ENCODE measurements at regions not wholly inside any gene's neighbourhood (a gene's known extent, or its start where the extent isn't known, plus 50 kb on each side); places are given as distances from the start of the nearest gene placed in this dataset.
"Not testable (repeated sequence)": the region's sequence is repeated elsewhere in the genome, so short reads cannot be mapped to it uniquely, and the experiment has no call there.

DNA sequence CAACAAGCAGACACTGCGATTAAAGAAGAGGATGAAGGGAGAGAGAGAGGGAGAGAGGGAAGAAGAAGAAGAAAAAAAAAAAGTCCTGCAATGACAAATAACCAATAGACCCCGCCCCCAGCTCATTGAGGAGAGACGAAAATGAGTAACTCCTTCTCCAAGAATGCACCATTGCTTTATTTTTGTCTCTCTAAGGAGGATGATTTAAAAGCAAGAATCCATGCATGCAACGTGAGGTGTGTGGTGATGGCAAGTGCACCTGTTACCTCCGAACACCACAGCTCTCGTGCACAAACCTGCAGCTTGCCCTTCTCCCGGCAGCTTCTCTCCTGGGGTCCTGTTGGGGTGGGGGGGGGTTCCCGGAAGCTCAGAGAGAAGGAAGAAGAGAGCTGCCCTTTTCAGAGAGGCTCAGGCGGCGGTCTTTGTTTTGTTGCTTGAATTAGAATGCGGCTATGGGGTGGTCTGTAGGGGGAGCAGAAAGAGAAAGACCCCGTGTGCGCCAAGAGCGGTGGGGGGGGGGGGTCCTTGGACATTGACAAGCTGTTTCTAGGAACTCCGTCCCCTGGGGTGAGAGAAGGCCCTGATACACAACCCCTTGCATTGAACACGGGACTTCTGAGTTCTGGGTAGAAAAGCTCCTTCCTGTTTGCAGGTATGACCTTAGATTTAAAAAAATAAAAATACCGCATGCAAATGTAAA, 100.7 kb downstream of the CRLF2 start:
- Histone ChIP-seq H3K4me1 (ENCODE audit: insufficient read depth, low read length) (peaks cover 29% of the 10 kb centered on the region), H2AFZ (ENCODE audit: low read depth, low read length) (peak overlapping the region; percentile 56), H3K9me3 (ENCODE audit: low read length) (no peaks in the 10 kb centered on the region), H3K27me3 (ENCODE audit: insufficient read depth, low read length) (no peaks in the 10 kb centered on the region), H3K4me3 (ENCODE audit: low read length) (peak overlapping the region; percentile 38), H3K36me3 (ENCODE audit: insufficient read depth, low read length) (no peaks in the 10 kb centered on the region)

DNA sequence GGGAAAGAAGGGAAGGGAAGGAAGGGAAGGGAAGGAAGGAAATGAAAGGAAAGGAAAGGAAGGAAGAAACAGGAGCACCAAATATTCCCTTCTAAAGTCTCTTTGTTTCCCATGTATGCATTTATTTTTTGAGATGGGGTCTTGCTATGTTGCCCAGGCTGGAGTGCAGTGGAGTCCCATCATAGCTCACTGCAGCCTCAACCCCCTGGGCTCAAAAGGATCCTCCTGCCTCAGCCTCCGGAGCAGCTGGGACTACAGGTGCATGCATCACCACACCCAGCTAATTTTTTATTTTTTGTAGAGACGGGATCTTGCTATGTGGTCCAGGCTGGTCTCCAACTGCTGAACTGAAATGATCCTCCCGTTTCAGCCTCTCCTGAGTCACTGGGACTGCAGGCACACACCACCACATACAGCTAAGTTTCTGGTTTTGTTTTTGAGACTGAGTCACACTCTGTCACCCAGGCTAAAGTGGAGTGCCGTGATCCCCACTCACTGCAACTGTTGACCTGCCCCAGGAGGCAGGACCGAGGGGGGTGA, 102.8 kb downstream of the CRLF2 start:
- Histone ChIP-seq H3K9me3 (ENCODE audit: low read length) (no peaks in the 10 kb centered on the region), H3K27me3 (ENCODE audit: insufficient read depth, low read length) (no peaks in the 10 kb centered on the region), H3K36me3 (ENCODE audit: insufficient read depth, low read length) (no peaks in the 10 kb centered on the region), H3K4me3 (ENCODE audit: low read length) (no peak overlapping the region), H3K4me1 (ENCODE audit: insufficient read depth, low read length) (peaks cover 29% of the 10 kb centered on the region), H2AFZ (ENCODE audit: low read depth, low read length) (no peak overlapping the region)

DNA sequence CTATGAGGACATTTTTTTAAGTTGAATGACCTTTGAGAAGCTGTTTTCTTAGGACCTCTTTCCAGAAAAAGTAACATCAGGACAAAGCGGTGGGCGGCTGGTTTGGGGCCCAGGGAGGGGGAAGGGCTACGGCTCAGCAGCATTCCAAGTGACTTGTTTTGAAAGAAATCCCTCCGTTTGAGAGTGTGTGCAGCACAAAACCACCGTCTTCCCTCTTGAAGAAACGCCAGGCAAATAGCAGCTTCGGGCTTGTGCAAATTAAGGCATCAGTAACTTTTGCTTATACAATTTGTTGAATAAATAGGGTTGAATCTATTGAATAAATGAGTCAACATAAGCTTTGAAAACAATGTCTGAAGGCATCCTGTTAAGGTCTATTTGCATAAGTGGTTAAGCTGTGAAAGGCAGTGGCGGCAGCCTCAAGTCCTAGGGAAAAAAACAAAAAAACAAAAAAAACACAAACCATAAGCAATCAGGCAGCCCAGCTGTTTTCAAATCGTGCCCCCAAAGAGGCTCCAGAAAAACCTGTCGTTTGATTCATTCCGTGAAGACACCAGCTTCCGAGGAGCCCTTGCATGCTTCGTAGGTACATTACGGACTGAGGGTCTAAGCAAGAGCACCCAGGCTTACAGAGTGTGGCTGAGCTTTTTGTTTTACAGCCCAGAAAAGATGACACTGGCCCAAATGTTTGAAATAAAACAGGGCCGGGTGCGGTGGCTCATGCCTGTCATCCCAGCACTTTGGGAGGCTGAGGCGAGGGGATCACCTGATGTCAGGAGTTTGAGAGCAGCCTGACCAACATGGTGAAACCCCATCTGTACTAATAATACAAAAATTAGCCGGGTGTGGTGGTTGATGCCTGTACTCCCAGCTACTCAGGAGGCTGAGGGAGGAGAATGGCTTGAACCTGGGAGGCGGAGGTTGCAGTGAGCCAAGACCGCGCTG, 103.7 kb downstream of the CRLF2 start:
- H2AFZ ChIP-seq (ENCODE audit: low read depth, low read length), result no peak overlapping the region
- no peaks in the 10 kb centered on the region for H3K27me3 ChIP-seq (ENCODE audit: insufficient read depth, low read length)
- H3K9me3 ChIP-seq (ENCODE audit: low read length), result no peaks in the 10 kb centered on the region
- H3K36me3 ChIP-seq (ENCODE audit: insufficient read depth, low read length), result no peaks in the 10 kb centered on the region
- H3K4me3 ChIP-seq (ENCODE audit: low read length), result no peak overlapping the region
- H3K4me1 ChIP-seq (ENCODE audit: insufficient read depth, low read length), result peaks cover 29% of the 10 kb centered on the region

DNA sequence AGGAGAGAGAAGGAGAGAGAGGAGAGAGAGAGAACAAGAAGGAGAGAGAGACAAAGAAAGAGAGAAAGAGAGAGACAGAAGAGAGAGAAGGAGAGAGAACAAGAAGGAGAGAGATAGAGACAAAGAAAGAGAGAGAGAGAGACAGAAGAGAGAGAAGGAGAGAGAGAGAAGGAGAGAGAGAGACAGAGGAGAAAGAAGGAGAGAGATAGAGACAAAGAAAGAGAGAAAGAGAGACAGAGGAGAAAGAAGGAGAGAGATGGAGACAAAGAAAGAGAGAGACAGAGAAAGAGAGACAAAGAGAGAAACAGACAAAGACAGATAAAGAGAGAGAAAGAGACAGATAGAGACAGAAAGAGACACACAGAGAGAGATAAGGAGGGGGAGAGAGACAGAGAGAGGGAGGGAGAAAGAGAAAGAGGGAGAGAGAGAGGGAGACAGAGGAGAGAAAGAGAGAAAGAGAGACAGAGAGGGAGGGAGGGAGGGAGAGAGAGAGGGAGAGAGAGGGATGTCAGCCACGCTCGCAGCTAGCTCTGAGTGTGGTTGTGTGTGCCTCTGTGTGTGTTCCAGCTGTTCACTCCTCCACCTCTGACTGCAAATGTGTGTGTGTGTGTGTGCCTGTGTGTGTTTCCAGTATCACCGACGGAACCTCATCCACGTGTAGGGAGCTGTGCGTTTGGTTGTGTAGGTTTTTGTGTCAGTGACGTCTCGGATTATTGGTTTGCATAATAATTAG, 105.8 kb downstream of the CRLF2 start:
- Histone ChIP-seq H3K4me1 (ENCODE audit: insufficient read depth, low read length) (peaks cover 18% of the 10 kb centered on the region), H3K4me3 (ENCODE audit: low read length) (no peak overlapping the region), H3K27me3 (ENCODE audit: insufficient read depth, low read length) (no peaks in the 10 kb centered on the region), H2AFZ (ENCODE audit: low read depth, low read length) (no peak overlapping the region), H3K9me3 (ENCODE audit: low read length) (no peaks in the 10 kb centered on the region), H3K36me3 (ENCODE audit: insufficient read depth, low read length) (no peaks in the 10 kb centered on the region)

DNA sequence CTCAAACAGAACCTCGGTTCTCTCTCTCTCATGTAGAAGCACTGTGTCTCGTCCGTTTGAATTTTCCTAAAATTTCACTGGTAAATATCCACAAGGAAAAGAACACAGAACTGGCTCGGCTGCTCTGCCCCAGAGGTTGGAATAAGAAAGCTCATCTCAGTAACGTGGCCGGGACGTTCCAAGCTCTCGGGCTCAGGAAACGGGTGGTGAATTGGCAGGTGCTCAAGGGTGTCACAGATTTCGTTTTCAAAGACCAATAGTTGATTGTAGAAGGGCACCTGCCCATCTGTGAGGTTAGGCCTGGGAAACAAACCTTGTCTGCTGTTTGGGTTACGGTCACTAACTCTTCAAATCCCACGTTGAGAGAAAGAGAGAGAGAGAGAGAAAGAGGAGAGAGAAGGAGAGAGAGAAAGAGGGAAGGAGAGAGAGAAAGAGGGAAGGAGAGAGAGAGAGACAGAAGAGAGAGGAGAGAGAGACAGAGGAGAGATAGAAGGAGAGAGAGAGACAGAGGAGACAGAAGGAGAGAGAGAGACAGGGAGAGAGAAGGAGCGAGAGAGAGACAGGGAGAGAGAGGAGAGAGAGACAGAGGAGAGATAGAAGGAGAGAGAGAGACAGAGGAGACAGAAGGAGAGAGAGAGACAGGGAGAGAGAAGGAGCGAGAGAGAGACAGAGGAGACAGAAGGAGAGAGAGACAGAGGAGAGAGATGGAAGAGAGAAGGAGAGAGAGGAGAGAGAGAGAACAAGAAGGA, 106.6 kb downstream of the CRLF2 start:
- no peaks in the 10 kb centered on the region for H3K9me3 ChIP-seq (ENCODE audit: low read length)
- H3K4me3 ChIP-seq (ENCODE audit: low read length), result no peak overlapping the region
- H3K4me1 ChIP-seq (ENCODE audit: insufficient read depth, low read length), result peaks cover 10% of the 10 kb centered on the region
- no peaks in the 10 kb centered on the region for H3K27me3 ChIP-seq (ENCODE audit: insufficient read depth, low read length)
- no peaks in the 10 kb centered on the region for H3K36me3 ChIP-seq (ENCODE audit: insufficient read depth, low read length)
- H2AFZ ChIP-seq (ENCODE audit: low read depth, low read length), result no peak overlapping the region

- H3K4me1 ChIP-seq (ENCODE audit: insufficient read depth, low read length); H3K27me3 ChIP-seq (ENCODE audit: insufficient read depth, low read length); H2AFZ ChIP-seq (ENCODE audit: low read depth, low read length); H3K9me3 ChIP-seq (ENCODE audit: low read length); H3K36me3 ChIP-seq (ENCODE audit: insufficient read depth, low read length); H3K4me3 ChIP-seq (ENCODE audit: low read length): not testable (repeated sequence)
Observed at GRCh38 chrX:1105031-1105430, 107.4 kb downstream of the CRLF2 start.

DNA sequence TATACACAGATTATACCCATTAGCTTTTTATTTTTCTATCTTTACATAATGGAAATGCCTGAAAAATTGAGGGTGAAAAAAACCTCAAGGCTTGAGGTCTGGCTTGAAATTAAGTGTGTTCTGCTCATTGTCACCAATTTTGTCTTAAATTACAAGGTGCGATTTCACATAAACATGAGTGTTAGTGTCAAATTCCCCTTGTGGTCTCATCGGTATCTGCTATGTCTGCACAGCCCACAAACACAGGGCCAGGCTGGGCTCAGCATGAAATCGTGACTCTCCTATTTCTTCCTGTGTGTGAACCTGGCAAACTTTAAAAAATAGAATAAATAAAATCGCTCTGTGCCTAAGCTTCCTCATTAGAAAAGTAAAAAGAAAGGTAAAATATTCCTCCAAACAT, 109.1 kb downstream of the CRLF2 start:
- Histone ChIP-seq H3K4me3 (ENCODE audit: low read length) (no peak overlapping the region), H3K27me3 (ENCODE audit: insufficient read depth, low read length) (no peaks in the 10 kb centered on the region), H2AFZ (ENCODE audit: low read depth, low read length) (no peak overlapping the region), H3K4me1 (ENCODE audit: insufficient read depth, low read length) (peaks cover 1% of the 10 kb centered on the region), H3K36me3 (ENCODE audit: insufficient read depth, low read length) (no peaks in the 10 kb centered on the region), H3K9me3 (ENCODE audit: low read length) (peaks cover 3% of the 10 kb centered on the region)

DNA sequence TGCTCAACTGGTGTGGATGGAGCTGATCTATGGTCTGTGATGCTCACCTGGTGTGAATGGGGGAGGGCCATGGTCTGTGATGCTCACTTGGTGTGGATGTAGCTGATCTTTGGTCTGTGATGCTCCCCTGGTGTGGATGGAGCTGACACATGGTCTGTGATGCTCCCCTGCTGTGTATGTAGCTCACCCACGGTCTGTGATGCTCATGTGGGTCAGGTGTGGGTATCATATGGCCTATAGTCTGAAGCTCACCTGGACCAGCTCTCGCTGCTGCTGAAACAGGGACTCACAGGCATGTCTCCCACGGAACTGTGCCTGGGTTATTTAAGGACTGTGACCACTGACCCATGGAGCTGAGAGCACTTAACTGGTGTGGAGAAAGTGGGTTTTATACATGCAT, 109.7 kb downstream of the CRLF2 start:
- H3K36me3 ChIP-seq (ENCODE audit: insufficient read depth, low read length), result no peaks in the 10 kb centered on the region
- H3K27me3 ChIP-seq (ENCODE audit: insufficient read depth, low read length), result no peaks in the 10 kb centered on the region
- H3K9me3 ChIP-seq (ENCODE audit: low read length), result peaks cover 3% of the 10 kb centered on the region
- no peak overlapping the region for H2AFZ ChIP-seq (ENCODE audit: low read depth, low read length)
- H3K4me1 ChIP-seq (ENCODE audit: insufficient read depth, low read length), result no peaks in the 10 kb centered on the region
- no peak overlapping the region for H3K4me3 ChIP-seq (ENCODE audit: low read length)

DNA sequence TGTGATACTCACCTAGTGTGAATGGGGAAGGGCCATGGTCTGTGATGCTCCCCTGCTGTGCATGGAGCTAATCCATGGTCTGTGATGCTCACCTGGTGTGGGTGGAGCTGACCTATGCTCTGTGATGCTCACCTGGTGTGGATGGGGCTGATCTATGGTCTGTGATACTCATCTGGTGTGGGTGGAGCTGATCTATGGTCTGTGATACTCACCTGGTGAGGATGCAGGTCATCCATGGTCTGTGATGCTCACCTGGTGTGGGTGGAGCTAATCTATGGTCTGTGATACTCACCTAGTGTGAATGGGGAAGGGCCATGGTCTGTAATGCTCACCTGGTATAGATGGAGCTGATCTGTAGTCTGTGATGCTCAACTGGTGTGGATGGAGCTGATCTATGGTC, 110.2 kb downstream of the CRLF2 start:
- not testable (repeated sequence) for H3K4me1 ChIP-seq (ENCODE audit: insufficient read depth, low read length); H3K4me3 ChIP-seq (ENCODE audit: low read length); H2AFZ ChIP-seq (ENCODE audit: low read depth, low read length); H3K27me3 ChIP-seq (ENCODE audit: insufficient read depth, low read length); H3K9me3 ChIP-seq (ENCODE audit: low read length); H3K36me3 ChIP-seq (ENCODE audit: insufficient read depth, low read length)

- Histone ChIP-seq H3K36me3 (ENCODE audit: insufficient read depth, low read length) (no peaks in the 10 kb centered on the region), H3K9me3 (ENCODE audit: low read length) (peaks cover 3% of the 10 kb centered on the region), H2AFZ (ENCODE audit: low read depth, low read length) (no peak overlapping the region), H3K27me3 (ENCODE audit: insufficient read depth, low read length) (no peaks in the 10 kb centered on the region), H3K4me3 (ENCODE audit: low read length) (no peak overlapping the region), H3K4me1 (ENCODE audit: insufficient read depth, low read length) (peaks cover 2% of the 10 kb centered on the region)
Observed at GRCh38 chrX:1099146-1099770, 113.2 kb downstream of the CRLF2 start.

DNA sequence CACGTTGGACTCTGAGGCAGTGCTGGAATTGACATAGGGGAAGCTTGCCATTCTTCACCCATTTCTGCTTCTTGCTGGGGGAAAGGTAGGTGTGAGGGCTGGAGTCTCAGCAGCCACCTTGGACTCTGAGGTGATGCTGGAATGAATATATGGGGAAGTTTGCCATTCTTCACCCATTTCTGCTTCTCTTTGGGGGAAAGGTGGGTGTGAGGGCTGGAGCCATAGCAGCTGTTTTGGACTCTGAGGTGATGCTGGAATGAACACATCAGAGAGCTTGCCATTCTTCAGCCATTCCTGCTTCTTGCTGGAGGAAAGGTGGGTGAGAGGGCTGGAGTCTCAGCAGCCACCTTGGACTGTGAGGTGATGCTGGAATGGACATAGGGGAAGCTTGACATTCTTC, 115.1 kb downstream of the CRLF2 start:
- no peaks in the 10 kb centered on the region for H3K36me3 ChIP-seq (ENCODE audit: insufficient read depth, low read length)
- H3K4me3 ChIP-seq (ENCODE audit: low read length), result no peak overlapping the region
- H3K27me3 ChIP-seq (ENCODE audit: insufficient read depth, low read length), result no peaks in the 10 kb centered on the region
- peaks cover 10% of the 10 kb centered on the region for H3K4me1 ChIP-seq (ENCODE audit: insufficient read depth, low read length)
- H2AFZ ChIP-seq (ENCODE audit: low read depth, low read length), result no peak overlapping the region
- H3K9me3 ChIP-seq (ENCODE audit: low read length), result peaks cover 3% of the 10 kb centered on the region
